Fibroblast of the aortic adventitia (primary cell): ENCODE measurements at regions not wholly inside any gene's neighbourhood (a gene's known extent, or its start where the extent isn't known, plus 50 kb on each side); places are given as distances from the start of the nearest gene placed in this dataset.

Experiments
- DNase-seq: peaks from one replicate; pipeline ENCODE4 v3.0.0-alpha.2; 2010; ENCODE audit warnings: low read depth
- H3K4me3 ChIP-seq: 2 replicates; pipeline ENCODE4 v1.5.1; 2011; ENCODE audit warnings: low read depth, mild to moderate bottlenecking, control low read depth, low read length, moderate library complexity
- TF ChIP-seq, protein P1 (sequence below): IDR thresholded peaks from 2 replicates; pipeline ENCODE4 v1.5.1; 2011; ENCODE audit warnings: mild to moderate bottlenecking, low read length, control low read depth, inconsistent platforms; ENCODE audit not compliant: insufficient read depth

DNA sequence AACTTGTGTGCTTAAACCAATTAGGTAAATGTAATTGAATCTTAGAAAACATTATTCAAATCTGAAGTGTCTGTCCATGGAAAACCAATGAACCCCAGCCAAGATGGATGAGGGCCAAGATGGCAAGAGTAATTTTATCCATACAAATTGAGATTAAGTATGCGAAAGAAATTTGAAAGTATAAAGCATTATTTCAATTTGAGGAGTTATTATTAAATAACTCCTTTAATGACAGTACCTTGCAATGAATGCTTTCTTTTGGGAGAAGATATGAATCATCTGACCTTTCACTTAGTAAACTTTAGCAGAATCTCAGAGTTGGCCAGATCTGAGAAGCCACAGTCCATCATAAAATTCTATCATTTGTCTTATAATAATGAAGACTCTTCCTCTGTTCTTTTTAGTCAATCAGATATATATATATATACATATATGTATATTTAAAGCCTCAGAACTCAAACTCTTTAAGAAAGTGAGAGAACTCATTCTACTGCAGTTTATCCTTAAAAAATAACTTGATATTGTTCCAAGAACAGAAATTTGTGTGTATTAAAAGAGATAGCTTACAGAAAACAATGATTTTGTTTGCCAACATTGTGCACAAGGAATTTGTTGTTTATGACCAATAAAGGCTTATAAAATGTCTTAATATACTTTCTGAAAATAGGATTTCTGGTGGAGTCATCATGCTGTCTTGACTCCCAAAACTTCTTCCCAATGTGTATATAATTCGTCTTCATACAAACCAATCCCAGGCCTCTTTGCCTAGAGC lies 434.8 kb upstream of the THBS1 start:
- DNase-seq, result peak; percentile 40
- TF ChIP-seq, protein P1, sequence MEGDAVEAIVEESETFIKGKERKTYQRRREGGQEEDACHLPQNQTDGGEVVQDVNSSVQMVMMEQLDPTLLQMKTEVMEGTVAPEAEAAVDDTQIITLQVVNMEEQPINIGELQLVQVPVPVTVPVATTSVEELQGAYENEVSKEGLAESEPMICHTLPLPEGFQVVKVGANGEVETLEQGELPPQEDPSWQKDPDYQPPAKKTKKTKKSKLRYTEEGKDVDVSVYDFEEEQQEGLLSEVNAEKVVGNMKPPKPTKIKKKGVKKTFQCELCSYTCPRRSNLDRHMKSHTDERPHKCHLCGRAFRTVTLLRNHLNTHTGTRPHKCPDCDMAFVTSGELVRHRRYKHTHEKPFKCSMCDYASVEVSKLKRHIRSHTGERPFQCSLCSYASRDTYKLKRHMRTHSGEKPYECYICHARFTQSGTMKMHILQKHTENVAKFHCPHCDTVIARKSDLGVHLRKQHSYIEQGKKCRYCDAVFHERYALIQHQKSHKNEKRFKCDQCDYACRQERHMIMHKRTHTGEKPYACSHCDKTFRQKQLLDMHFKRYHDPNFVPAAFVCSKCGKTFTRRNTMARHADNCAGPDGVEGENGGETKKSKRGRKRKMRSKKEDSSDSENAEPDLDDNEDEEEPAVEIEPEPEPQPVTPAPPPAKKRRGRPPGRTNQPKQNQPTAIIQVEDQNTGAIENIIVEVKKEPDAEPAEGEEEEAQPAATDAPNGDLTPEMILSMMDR, result no peak

DNA sequence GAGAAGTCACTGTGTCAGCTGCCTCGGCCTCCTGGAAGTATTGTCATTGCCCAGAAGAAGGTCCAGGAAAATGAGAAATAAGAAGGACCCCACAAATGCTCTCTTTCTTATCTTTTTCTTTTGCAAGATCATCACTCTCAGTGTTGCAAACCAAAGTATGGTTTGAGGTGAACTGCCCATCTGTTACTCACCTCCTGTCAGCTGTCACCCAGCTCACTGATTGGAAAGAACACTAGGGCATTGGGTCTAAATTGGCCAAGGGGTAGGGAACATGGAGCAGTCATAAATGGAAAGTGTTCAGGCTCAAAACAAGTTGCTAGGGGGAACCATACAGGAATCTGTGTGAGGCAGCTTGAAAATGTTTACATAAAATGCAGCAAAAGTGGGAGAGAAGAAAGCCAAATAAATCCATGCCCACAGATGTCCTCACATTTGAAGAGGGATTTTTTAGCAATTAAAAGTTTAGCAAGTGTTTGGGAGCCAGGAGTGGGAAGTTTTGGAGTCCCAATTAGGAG lies 431.2 kb upstream of the THBS1 start:
- TF ChIP-seq, protein P1, result no peak
- no peak overlapping the region for H3K4me3 ChIP-seq
- DNase-seq, result no peak

More for the DNA sequence above, 434.8 kb upstream of the THBS1 start:
- H3K4me3 ChIP-seq, result no peak overlapping the region

DNA sequence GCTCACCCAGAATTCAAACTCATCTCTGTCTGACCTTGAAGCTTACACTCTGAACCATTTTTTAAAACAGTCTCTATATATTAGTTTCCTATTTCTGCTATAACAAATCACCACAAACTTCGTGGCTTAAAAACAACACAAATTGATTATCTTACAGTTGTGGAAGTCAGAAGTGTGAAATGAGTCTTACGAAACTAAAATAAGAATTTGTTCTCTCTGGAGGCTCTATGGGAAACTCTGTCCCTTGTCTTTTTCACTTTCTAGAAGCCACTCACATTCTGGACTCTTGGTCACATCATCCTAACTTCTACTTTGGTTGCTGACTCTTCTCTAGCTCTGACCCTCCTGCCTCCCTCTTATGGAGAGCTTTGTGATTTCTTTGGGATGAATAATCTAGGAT lies 429.3 kb upstream of the THBS1 start:
- H3K4me3 ChIP-seq, result no peak overlapping the region
- no peak for DNase-seq
- TF ChIP-seq, protein P1, result no peak

DNA sequence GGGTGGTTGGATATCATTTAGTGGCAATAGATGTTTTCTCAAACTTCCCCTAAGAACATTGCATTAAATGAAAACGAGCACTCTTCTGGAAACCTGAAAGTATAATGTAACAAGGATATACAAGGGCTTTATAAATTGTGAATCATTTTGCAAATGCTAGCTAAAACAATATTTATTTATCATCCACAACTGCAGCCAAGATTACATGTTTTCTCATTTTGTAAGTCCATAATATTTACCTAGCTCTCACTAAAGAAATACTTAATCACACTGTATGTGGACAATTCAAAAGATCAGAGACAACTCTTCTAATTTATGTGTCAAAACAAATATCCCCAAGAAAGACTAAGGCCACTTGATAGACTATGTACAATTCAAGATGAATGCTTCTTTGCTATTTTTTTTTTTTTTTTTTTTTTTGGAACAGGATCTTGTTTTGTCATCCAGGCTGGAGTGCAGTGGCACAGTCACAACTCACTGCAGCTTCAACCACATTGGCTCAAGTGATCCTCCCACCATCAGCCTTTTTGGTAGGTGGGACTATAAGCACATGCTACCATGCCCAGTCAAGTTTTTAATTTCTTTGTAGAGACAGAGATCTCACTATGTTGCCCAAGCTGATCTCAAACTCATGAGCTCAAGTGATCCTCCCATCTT lies 427.7 kb upstream of the THBS1 start:
- H3K4me3 ChIP-seq, result no peak overlapping the region
- TF ChIP-seq, protein P1, result no peak
- DNase-seq, result no peak

DNA sequence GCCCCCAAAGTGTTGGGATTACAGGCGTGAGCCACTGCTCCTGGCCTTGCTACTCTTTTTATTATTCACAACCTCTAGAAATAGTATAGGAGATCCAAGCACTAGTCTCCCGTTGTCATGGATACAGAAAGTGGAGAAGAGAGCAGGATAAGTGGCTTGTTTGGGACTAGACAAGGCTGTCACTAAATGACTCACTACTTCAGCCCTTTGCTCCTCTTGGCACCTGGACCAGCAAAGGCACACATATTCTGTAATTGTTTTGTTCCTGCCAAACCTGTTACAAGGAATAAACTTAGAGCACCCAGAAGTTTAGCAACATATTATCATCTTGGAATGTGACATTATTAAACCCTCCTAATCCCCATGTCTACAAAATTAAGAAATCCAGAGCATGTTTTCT lies 427.2 kb upstream of the THBS1 start:
- no peak for DNase-seq
- no peak overlapping the region for H3K4me3 ChIP-seq
- TF ChIP-seq, protein P1, result no peak

DNA sequence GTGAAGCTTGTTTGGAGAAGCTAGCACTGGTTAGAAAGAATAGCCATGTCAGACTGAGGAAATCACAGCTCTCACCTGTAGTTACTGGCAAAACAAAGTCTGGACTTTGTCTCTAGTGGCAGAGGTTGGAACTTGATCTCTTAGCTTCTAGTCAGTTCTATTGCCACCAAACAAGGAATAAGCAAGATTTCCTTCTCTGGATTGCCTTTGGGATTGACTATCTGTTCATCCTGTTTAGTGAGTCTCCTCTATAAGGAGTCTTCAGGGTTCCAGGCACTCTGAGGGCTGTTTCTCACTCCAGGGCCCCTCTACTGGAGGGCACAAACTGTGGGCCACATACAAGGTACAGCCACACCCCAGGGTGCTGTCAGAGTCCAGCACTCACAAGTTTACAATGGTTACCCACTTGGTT lies 426.6 kb upstream of the THBS1 start:
- no peak for DNase-seq

More for the DNA sequence above, 426.6 kb upstream of the THBS1 start:
- H3K4me3 ChIP-seq, result no peak overlapping the region
- TF ChIP-seq, protein P1, result peak; percentile 44
